ENCODE measurements at regions not wholly inside any gene's neighbourhood (a gene's known extent, or its start where the extent isn't known, plus 50 kb on each side); places are given as distances from the start of the nearest gene placed in this dataset.
"Not testable (repeated sequence)": the region's sequence is repeated elsewhere in the genome, so short reads cannot be mapped to it uniquely, and the experiment has no call there.

GRCh38 chr4:131419147-131419546 lies 1729.9 kb upstream of the PCDH10 start:
- no peak for DNase-seq

- no peak for DNase-seq
Measured at GRCh38 chr4:131426023-131426758, 1722.9 kb upstream of the PCDH10 start.

DNA sequence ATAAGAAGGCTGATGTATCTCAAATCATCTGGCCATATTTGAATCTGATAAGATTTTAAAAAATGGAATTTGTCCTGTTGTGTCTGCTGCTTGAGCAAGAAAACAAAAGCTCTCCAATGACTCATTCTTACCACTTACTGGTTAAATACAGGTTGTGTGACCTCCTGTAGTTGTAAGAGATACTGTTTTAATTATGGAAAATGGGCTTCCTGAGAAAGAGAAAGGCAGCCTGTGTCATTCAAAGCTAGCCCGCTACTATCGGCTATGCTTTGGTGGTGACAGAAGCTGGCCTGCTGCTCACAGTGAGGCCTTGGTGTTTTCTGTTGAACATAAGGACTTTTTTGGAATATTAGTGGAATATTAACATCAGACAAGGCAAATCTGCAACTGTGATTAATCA lies 1722.1 kb upstream of the PCDH10 start:
- no peak for DNase-seq

DNA sequence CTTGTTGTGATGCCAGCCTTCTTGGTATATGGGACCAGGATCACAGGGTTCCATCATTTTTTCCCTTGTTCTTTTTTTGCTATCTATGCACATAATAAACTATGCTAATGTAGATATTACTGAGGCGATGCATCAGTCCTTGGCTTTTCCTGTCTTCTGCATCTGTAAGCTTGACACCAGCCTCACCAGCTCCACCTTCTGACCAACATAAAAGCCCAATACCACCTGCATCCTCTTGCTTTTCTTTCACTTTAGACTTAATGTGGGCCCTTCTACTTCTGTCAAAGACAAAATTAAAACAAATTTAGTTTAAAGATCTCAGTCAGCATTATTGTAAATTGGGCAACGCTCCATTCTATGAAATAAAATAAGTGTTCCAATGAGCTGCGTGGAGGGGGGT lies 1718.8 kb upstream of the PCDH10 start:
- no peak for DNase-seq

DNA sequence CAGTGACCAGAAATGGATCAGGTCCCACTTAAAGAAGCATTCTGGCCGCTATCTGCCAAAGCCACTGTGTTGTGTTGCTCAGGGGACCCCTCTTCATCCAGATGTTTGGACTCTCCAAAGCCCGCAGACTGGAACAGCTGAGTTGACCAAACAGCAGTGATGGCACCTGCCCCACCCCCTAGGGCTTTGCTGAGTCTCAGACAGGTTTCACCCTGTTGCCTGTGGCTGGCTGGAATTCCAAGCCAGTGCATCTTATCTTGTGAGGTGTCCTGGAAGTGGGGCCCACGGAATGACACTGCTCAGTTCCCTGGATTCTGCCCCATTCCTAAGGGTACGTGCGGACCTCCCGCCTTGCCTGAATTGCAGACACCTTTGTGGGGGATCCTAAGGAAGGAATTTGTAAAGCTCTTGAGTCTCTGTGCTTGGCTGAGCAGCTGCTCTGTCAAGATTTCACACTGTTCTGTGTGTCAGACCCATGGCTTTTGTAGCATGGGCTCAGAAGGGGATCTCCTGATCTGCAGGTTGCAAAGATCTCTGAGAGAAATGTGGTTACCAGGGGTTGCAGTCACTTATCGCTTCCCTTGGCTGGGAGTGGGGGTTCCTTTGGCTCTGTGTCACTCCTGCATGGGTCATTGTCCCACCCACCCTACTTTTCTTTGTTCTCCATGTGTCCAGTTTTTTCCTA lies 1707.9 kb upstream of the PCDH10 start:
- DNase-seq, result no peak

GRCh38 chr4:131447883-131448282 lies 1701.2 kb upstream of the PCDH10 start:
- DNase-seq, result no peak

DNA sequence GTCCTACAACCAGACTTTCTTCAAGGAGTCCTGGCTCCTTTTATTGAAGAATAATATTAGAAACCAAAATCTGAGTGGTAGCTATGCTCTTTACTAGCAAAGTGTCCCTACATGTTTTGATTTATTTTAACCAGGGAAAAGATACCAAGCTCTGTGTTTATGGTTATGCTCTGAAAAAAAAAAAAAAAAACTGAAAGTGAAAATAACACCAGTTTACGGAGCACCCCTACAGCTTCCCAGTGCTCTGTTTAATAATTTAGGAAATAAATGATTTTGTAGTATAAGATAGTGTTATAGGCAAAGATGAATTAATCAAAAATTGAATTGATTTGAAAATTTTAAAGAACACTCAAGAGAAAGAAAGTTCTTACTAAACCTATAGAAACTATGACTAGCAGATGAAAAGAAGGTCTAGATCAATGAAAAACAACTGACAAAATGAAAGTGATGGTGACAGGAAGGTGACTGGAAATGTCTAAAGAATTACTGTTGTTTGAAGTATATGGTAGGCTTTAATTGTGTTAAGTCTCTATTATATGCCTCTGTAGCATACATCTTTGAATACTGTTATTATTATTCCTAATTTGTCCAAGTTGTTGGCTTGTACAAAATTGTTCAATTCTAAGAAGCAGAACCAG lies 1698.4 kb upstream of the PCDH10 start:
- DNase-seq, result no peak

GRCh38 chr4:131459430-131460101 lies 1689.5 kb upstream of the PCDH10 start:
- no peak for DNase-seq

DNA sequence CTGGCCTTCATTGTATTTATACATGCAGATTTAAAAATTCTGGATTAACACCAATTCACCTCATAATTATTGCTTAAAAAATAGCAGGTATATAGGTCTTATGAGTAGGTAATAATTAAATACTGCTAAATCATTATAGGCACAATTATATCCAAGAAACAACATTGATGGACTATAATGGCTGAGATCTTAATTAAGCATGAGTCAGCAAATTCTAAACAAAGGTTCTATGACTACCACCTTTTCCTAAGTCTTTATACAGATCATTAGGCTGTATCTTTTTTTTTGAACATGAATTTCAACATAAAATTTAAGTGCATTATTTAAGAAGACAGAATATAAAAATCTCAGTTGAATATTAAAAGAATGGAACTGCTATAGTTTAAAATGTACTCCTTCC lies 1678.7 kb upstream of the PCDH10 start:
- DNase-seq, result no peak

DNA sequence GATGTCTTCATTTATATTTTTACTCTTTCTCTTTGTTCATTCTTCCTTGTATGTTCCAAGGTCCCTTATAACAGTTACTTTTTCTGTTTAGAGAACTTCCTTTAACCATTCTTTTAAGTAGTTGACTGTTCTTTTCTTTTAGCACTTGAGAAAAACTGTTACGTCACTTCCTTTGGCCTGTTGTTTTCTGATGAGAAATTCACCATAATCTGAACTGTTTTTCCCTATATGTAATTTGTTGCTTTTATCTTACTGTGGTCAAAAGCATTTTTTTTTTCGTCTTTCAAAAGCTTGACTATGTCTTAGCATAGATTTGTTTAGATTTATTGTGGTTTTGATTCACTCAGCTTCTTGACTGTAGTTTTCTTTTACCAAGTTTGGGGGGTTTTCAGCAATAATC lies 1660.3 kb upstream of the PCDH10 start:
- DNase-seq, result no peak

GRCh38 chr4:131496211-131496610 lies 1652.9 kb upstream of the PCDH10 start:
- DNase-seq, result not testable (repeated sequence)

GRCh38 chr4:131499141-131499873 lies 1649.8 kb upstream of the PCDH10 start:
- DNase-seq, result no peak

DNA sequence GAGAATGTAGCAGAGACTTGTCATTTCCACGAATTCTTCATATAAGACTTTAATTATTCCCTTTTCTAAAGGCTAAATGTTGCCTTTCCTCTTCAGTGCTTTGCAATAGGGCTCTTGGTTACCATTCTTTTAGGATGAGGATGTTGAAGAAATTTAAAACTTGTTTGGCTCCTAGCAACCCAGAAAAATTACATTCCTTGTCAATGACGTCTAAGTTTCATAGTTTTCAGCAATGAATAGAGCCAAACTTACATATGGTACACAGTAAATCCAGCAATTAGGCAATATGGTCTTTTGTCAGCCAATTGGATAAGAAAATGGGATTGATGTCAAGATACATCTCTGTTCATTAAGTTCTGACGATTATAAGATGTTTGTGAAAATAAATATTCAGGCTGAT lies 1639.6 kb upstream of the PCDH10 start:
- DNase-seq, result no peak

GRCh38 chr4:131526686-131527085 lies 1622.4 kb upstream of the PCDH10 start:
- DNase-seq, result no peak

GRCh38 chr4:131531087-131531486 lies 1618.0 kb upstream of the PCDH10 start:
- no peak for DNase-seq

GRCh38 chr4:131534944-131535645 lies 1614.0 kb upstream of the PCDH10 start:
- no peak for DNase-seq

DNA sequence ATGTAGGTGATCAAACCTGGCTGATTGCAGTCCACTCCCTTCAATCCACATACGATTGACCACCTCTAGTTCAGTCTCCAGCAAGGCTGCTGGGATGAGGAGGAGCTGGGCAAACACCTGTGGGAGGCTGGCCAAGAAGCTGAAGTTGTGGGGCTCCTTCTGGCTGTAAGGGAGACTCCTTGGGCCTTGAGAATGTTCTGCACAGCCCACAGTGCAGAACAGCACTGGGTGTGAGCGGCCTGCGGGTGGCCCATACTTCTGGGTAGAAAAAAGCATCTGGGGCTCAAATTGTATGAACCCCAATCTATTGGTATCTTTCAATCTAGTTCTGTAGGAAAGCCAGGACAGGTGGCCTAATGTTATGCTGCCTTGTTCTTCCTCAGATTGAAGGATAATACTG lies 1608.8 kb upstream of the PCDH10 start:
- no peak for DNase-seq

- DNase-seq, result no peak
Measured at GRCh38 chr4:131547506-131547981, 1601.5 kb upstream of the PCDH10 start.

GRCh38 chr4:131551306-131551705 lies 1597.8 kb upstream of the PCDH10 start:
- no peak for DNase-seq

DNA sequence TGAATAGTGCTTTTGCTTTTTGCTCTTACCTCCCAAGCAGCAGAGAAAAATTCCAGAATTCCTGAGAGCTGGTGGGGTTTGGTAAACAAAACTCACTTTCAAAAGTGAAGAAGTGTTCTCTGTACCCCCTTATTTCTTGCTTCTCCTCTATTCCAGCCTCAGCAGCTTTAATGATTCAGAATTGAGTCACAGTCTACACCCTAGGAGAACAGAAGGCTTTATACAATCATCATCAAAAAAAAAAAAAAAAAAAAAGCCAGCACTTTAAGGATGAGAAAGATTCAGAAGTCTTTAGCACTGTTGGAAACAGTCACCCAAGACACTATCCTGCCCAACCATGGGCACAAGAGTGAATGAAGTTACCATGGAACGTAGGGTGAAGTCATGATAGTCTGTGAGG lies 1583.1 kb upstream of the PCDH10 start:
- DNase-seq, result no peak

DNA sequence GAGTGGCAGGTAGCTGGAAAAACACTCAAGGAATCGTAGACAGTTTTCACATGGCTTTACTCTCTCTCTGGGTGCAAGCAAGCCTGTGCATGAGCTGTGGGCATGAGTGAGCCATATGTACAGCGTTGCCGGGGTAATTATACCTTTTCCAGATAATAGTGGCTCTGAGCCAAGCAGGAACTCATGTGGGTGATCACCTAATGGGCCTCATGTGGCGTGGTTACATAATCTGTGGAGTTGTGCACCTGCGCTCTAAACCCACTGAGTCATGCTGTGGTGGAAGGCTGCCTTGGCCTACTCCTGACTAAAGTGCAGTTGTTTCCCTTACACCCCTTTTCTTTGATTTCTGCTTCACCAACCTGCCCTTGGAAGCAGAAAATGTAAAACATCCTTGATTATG lies 1564.5 kb upstream of the PCDH10 start:
- DNase-seq, result no peak

- DNase-seq, result no peak
Measured at GRCh38 chr4:131595140-131595539, 1554.0 kb upstream of the PCDH10 start.
